HG03097 (cell line): ENCODE measurements at regions not wholly inside any gene's neighbourhood (a gene's known extent, or its start where the extent isn't known, plus 50 kb on each side); places are given as distances from the start of the nearest gene placed in this dataset.
"Not testable (repeated sequence)": the region's sequence is repeated elsewhere in the genome, so short reads cannot be mapped to it uniquely, and the experiment has no call there.

Experiments used
- ATAC-seq: cut with Tn5 transposase; IDR thresholded peaks from one replicate; pipeline ENCODE4 v1.9.1; 2021; ENCODE audit not compliant: unreplicated experiment, low FRiP score

DNA sequence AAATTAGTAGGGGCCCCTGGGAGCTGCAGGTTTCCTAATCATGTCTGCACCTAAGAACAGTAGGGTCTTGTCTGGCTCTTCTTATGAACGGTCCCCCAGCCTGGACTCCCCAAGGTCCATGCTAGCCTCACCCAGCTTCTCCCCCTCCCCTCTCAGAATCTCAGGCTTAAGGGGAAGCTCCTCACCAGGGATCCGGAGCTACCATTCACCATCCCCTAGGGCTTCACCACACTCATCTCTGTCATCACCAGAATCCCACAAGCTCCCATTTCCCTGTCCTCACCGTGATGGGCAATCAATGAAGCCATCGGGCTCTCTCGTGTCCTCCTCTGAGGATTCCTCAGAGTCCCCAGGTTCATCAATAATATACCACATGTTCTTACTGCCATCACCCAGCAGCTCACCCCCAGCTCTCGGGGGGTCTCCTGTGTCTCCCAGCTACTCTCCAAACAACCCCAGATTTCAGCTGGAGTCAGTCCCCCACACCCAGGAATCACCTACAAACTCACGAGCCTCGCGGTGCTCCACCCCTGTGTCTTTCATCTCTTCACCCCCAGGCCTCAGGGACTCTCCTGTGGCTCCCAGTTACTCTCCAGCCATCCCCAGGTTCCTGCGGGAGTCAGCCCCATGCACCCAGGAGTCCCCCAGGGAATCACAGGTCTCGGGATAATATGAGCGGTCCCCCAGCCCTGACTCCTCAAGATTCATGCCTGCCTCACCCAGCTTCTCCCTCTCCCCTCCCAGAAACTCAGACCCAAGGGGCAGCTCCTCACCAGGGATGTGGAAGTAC is 335.6 kb downstream of the CWH43 start:
- ATAC-seq: not testable (repeated sequence)

DNA sequence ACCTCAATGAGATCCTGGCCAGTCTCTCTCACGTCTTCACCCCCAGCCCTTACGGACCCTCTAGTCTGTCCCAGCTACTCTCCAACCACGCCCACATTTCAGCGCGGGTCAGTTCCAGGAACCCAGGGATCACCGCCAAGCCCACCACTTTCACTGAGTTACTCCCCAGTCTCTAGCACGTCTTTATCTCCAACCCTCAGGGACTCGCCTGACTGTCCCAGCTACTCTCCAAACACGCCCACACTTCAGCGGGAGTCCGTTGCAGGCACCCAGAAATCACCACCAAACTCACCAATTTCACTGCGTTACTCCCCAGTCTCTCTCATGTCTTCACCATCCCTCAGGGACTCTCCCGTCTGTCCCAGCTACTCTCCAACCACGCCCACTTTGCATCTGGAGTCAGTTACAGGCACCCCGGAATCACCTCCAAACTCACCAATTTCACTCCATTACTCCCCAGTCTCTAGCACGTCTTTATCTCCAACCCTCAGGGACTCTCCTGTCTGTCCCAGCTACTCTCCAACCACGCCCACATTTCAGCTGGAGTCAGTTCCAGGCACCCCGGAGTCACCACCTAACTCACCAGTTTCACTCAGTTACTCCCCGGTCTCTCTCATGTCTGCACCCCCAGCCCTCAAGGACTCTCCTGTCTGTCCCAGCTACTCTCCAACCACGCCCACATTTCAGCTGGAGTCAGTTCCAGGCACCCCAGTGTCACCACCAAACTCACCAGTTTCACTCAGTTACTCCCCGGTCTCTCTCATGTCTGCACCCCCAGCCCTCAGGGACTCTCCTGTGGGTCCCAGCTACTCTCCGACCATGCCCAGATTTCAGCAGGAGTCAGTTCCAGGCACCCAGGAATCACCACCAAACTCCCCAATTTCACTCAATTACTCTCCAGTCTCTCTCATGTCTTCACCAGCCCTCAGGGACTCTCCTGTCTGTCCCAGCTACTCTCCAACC is 336.8 kb downstream of the CWH43 start:
- not testable (repeated sequence) for ATAC-seq

DNA sequence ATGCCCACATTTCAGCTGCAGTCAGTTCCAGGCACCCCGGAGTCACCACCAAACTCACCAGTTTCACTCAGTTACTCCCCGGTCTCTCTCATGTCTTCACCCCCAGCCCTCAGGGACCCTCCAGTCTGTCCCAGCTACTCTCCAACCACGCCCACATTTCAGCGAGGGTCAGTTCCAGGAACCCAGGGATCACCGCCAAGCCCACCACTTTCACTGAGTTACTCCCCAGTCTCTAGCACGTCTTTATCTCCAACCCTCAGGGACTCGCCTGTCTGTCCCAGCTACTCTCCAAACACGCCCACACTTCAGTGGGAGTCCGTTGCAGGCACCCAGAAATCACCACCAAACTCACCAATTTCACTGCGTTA is 337.5 kb downstream of the CWH43 start:
- ATAC-seq: not testable (repeated sequence)
